ENCODE measurements at regions not wholly inside any gene's neighbourhood (a gene's known extent, or its start where the extent isn't known, plus 50 kb on each side); places are given as distances from the start of the nearest gene placed in this dataset.

- no peaks in the 10 kb centered on the region for H3K36me3 Mint-ChIP-seq
- TF ChIP-seq CTCF (conservative IDR thresholded peaks at IDR 0.05): no peak
These were observed 154.9 kb upstream of the PPP1R3A start for GRCh38 chr7:114073701-114074100.

GRCh38 chr7:114070246-114070645, 151.4 kb upstream of the PPP1R3A start:
- H3K9me3 Mint-ChIP-seq: no peaks in the 10 kb centered on the region
- TF ChIP-seq CTCF (conservative IDR thresholded peaks at IDR 0.05): no peak
- no peak overlapping the region for H3K4me3 Mint-ChIP-seq
- peaks cover 3% of the 10 kb centered on the region for H3K27me3 Mint-ChIP-seq
- DNase-seq (ENCODE audit: extremely low spot score, unreplicated experiment): no peak
- H3K27ac Mint-ChIP-seq: no peak overlapping the region
- H3K36me3 Mint-ChIP-seq: no peaks in the 10 kb centered on the region
- no peaks in the 10 kb centered on the region for H3K4me1 Mint-ChIP-seq (ENCODE audit: unreplicated experiment)

More at GRCh38 chr7:114073701-114074100, 154.9 kb upstream of the PPP1R3A start:
- Mint-ChIP-seq H3K4me3 (no peak overlapping the region), H3K4me1 (ENCODE audit: unreplicated experiment) (no peaks in the 10 kb centered on the region), H3K9me3 (no peaks in the 10 kb centered on the region), H3K27me3 (peaks cover 7% of the 10 kb centered on the region), H3K27ac (no peak overlapping the region)
- DNase-seq (ENCODE audit: extremely low spot score, unreplicated experiment): no peak

- no peak for DNase-seq (ENCODE audit: extremely low spot score, unreplicated experiment)
- H3K27ac Mint-ChIP-seq: no peak overlapping the region
- no peaks in the 10 kb centered on the region for H3K9me3 Mint-ChIP-seq
- no peaks in the 10 kb centered on the region for H3K4me1 Mint-ChIP-seq (ENCODE audit: unreplicated experiment)
- TF ChIP-seq CTCF (conservative IDR thresholded peaks at IDR 0.05): no peak
- H3K4me3 Mint-ChIP-seq: no peak overlapping the region
- no peaks in the 10 kb centered on the region for H3K36me3 Mint-ChIP-seq
- H3K27me3 Mint-ChIP-seq: peaks cover under 1% of the 10 kb centered on the region
These were observed 144.0 kb upstream of the PPP1R3A start for GRCh38 chr7:114062810-114063209.

- no peaks in the 10 kb centered on the region for H3K36me3 Mint-ChIP-seq
- no peak overlapping the region for H3K27ac Mint-ChIP-seq
These were observed 133.1 kb upstream of the PPP1R3A start for GRCh38 chr7:114051871-114052331.

GRCh38 chr7:114050571-114050970, 131.8 kb upstream of the PPP1R3A start:
- no peak for TF ChIP-seq CTCF (conservative IDR thresholded peaks at IDR 0.05)
- Mint-ChIP-seq H3K27me3 (no peaks in the 10 kb centered on the region), H3K27ac (no peak overlapping the region), H3K9me3 (no peaks in the 10 kb centered on the region), H3K36me3 (no peaks in the 10 kb centered on the region), H3K4me3 (no peak overlapping the region), H3K4me1 (ENCODE audit: unreplicated experiment) (peaks cover 6% of the 10 kb centered on the region)
- no peak for DNase-seq (ENCODE audit: extremely low spot score, unreplicated experiment)

More at GRCh38 chr7:114051871-114052331, 133.1 kb upstream of the PPP1R3A start:
- Mint-ChIP-seq H3K9me3 (no peaks in the 10 kb centered on the region), H3K4me3 (no peak overlapping the region), H3K4me1 (ENCODE audit: unreplicated experiment) (peaks cover 6% of the 10 kb centered on the region), H3K27me3 (no peaks in the 10 kb centered on the region)
- TF ChIP-seq CTCF (conservative IDR thresholded peaks at IDR 0.05): no peak
- no peak for DNase-seq (ENCODE audit: extremely low spot score, unreplicated experiment)

Measured in type B pancreatic cell (in vitro differentiated cells).